Transverse colon (tissue), 4 donors: ENCODE measurements at regions not wholly inside any gene's neighbourhood (a gene's known extent, or its start where the extent isn't known, plus 50 kb on each side); places are given as distances from the start of the nearest gene placed in this dataset.

ENCODE experiments used
- CTCF ChIP-seq, 5 experiments: fragments of 200-600 bp in 3 of 5; fragments of 450-650 bp in 2 of 5; sonication (generic) in 3 of 5; IDR thresholded peaks; 1 replicate in 2 of 5; 2 replicates in 3 of 5; pipeline ENCODE4 v1.5.1; 2016 to 2017; ENCODE audit warnings: antibody characterized with exemption in 5 of 5, inconsistent platforms in 3 of 5, mild to moderate bottlenecking in 2 of 5, moderate library complexity in 1 of 5
- EP300 ChIP-seq: sonication (generic); formaldehyde crosslinking; IDR thresholded peaks from one replicate; pipeline ENCODE4 v1.6.1; 2017; ENCODE audit warnings: antibody characterized with exemption, low read depth
- POLR2AphosphoS5 ChIP-seq, 3 donors: sonication (generic); formaldehyde crosslinking; IDR thresholded peaks; one replicate each; pipeline ENCODE4 v1.6.1; 2016; ENCODE audit warnings: antibody characterized with exemption in 3 of 3

GRCh38 chr11:39288011-39288410, 2171.4 kb downstream of the LRRC4C start:
- TF ChIP-seq CTCF (IDR thresholded peaks at IDR 0.05) (no peak), POLR2AphosphoS5 (IDR thresholded peaks at IDR 0.05) (no peak), EP300 (no peak)
